HG02938 (cell line): ENCODE measurements at regions not wholly inside any gene's neighbourhood (a gene's known extent, or its start where the extent isn't known, plus 50 kb on each side); places are given as distances from the start of the nearest gene placed in this dataset.

Experiments
- ATAC-seq: cut with Tn5 transposase; IDR thresholded peaks from one replicate; pipeline ENCODE4 v1.9.1; 2021; ENCODE audit warnings: mild to moderate bottlenecking, moderate library complexity; ENCODE audit not compliant: unreplicated experiment

DNA sequence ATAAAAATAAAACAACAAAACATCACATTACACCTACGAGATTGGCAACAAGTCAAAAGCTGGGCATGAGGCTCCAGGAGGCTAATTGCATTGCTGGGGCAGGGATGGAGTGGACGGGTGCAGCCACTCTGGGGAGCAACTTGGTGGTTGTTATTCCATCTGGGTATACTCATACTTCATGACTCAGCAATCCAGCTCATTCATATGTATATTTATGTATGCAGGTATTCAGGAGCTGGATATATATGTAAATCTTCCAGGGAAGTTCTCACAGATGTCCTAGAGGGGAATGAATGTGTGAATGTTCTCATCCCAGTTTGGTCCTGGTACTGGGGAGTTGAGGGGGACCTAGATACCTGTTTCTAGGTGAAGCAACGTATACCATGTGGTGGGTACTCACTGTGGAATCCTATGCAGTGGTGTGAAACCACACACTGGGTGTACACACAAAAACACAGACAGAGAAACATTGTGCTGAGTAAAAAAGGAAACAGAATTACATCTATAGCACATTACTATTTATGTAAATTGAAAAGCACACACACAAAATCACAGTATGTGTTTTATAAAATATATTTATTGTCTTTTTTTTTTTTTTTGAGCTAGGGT, 79.7 kb upstream of the RAB4A start:
- ATAC-seq: no peak

DNA sequence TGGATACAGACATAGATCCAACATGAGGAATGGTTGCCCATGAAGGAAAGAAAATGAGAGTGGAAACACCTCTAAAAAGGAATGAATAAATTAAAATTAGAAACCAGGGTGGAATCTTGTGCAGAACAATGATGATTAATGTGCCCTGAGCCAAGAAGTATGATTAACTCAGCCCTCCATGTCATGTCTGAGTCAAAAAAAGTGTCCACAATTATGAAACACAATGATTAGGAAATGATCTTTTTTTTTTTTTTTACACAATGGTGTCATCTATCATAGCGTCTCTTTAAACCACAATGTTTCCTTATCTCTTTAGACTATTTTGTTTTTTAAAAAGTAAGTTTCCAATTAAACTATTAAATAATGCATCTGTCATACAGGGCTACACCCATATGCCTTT, 78.9 kb upstream of the RAB4A start:
- ATAC-seq: no peak

DNA sequence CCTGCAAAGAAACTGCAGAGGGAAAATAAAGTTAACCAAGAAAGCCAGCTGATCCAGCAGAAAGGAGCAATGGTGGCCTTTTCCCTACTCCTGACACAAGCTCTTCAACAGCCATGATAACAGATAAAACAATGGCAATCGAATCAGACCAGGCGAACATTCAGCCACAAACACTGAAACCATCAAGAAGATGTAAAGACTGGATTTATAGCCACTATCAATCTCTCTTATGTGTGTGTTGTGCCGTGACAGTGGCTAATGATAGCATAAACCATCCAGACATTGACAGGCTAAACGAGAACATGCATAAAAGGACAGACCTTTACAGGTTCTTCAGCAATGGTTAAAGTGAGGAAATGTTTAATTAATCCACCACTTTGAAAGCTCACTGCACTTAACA, 78.1 kb upstream of the RAB4A start:
- no peak for ATAC-seq

DNA sequence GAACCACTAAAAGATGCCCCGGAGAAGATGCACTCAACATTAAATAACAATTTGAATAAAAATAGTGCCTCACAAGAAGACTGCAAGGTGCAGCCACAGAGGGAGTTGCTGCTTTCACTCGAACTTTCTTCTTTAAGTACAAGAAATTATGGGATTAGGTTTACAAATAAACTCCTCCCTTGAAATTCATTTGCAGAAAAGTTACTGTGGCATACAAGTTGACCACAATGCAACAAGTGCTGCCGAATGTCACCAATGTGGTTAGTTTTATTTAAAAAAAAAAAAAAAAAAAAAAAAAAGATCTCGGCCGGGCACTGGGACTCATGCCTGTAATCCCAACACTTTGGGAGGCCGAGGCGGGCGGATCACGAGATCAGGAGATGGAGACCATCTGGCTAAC, 76.8 kb upstream of the RAB4A start:
- ATAC-seq: no peak

DNA sequence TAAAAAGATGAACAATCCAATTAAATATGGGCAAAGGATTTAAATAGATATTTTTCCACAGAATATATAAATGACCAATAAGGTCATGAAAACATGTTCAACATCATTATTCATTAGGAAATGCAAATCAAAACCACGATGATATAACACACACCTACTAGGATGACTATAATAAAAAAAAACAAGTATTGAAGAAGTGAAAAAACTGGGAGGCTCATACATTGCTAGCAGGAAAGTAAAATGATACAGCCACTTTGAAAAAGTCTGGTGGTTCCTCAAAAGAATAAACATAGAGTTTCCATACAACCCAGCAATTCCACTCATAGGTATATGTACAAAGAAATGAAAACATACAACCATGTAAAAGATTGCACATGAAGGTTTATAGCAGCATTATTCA, 75.7 kb upstream of the RAB4A start:
- no peak for ATAC-seq

DNA sequence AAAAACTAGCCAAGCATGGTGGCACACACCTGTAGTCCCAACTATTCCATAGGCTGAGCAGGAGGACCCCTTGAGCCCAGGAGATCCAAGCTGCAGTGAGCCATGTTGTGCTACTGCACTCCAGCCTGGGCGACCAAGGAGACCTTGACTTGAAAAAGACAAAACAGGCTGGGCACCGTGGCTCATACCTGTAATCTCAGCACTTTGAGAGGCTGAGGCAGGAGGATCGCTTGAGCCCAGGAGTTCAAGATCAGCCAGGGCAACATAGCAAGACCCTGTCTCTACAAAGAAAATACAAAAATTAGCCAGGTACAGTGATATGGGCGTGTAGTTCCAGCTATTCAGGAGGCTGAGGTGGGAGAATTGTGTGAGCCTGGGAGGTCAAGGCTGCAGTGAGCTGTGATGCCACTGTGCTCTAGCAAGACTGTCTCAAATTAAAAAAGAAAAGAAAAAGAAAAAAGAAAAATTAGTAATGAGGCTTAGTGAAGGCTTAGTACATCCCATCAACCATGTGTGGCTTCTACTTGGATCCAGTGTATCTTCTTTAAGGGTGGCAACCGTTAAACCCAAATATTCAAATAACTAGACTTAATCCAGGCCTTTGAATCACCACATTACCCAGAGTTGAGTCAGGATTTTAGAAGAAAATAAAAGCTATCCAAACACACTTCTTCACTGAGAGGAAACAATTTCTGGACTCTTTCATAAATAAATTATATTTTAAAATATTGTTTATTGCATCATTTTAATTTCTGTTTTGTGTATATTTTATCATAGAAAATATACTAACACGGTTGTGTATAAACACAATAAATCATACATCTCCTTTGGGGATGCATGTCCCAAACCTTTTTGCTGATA, 74.3 kb upstream of the RAB4A start:
- ATAC-seq: no peak

DNA sequence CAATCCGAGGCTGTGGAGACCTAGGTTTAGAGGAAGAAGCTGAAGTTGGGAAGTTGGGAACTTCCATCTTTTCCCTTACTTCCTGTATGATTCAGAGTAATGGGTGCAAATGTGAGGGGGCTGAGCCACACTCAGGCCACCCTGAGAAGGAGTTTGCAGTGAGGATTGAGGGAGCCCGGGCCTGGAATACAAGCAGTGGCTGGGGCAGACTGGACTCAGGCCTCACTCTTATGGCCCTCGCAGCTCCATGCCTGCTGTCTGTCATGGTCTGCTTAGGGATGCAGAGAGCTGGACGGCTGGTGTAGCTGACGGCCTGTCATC, 73.7 kb upstream of the RAB4A start:
- ATAC-seq: no peak

DNA sequence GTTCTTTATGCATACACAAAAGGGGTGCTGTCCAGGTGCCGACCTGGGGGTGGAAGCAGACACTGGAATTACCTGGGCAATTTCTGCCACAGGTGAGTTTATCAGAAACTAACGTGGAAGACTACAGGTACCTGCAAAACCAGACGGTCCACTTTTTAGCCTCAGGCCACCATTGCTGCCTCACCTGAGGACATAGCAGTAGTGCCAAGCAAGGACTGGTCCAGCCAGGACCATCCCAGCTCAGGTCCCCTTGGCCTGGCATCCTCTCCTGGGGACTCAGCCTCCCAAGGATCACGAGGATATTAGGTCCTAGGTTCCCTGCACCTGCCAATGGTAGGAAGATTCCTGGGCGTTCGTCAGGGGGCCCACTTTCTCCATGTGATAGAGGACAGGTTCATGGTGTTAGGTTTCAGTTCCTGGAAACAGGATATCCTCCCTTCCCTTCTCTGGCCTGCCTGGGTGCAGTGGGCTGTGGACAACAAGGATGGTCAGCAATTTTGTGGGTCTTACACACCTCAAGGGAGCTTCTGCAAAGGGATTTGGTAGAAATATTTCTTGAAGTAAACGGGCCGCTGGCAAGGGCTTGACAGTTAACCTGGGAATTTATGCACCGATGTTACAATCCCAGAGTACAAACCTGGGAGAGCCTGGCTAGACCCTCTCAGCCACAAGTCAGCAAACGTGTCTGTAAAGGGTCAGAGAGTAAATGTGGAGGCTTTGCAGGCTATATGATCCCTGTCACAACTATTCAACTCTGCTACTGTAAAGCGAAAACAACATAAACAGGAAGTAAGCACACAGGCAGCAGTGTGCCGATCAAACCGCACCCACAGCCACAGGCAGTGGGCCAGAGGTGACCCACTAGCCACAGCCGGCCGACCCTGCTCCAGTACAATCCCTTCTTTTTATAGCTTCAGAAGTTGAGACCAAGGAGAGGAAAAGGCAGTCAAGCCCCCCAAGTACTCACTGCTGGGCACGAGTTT, 71.4 kb upstream of the RAB4A start:
- no peak for ATAC-seq

DNA sequence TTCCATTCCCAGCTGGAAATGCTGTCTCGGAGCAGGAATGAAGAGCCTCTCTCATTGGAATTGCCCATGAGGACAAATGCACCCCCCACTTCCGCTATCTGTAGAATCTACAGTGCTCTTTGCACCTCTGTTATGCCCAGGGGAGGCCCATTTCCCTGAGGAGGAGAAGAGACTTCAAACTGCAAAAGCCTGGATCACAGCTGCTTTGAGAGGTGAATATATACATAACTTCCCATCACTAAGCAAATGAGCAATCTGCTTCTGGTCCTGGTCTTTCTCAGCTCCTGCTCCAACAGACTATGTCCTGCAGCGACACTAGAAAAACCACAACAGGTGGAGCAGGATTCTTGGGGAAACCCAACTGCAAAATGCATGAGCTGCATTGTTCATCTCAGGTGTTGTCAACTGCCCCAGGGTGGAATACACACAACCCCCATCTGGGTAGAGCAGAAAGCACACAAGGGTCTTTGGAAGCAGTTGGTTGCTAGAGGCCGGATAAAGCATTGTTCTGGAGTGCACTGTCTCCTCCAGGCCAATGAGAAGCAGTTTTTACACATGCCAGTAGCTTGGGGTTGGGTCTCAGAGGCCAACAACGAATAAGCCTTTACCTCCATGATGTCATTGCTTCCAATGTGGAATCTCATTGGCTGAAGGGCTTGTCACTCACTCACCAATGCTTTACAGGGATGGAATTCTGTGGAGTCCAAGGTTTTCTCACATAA, 67.7 kb upstream of the RAB4A start:
- ATAC-seq: no peak

DNA sequence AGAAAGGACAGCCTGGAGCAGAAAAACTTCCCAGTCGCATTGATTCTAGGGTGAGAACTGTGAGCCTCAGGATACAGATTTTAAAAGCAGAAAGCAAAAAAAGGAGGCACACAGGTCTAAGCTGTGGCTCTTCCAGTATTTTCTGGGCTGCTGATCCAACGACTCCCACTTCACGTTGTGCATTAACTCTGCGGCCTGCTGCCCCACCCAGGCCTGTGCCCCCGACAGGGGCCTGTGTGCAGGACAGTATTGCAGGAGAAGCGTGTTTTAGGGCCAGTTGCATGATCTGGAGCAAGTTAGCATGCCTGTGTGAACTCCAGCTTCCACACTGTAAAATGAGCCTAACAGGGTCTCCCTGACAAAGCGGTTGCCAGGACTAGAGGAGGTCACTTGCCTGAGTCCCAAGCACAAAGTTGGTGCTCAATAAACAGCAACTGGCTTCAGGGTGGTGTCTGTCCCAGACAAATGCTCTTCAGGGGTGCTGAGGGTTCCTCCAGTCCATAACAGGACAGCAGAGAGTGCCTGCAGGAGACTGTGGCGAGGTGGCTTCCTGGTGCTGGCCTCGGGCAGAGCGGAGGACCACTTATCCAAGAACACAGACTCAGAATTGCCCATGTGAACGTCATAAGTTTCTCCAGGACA, 66.8 kb upstream of the RAB4A start:
- no peak for ATAC-seq

DNA sequence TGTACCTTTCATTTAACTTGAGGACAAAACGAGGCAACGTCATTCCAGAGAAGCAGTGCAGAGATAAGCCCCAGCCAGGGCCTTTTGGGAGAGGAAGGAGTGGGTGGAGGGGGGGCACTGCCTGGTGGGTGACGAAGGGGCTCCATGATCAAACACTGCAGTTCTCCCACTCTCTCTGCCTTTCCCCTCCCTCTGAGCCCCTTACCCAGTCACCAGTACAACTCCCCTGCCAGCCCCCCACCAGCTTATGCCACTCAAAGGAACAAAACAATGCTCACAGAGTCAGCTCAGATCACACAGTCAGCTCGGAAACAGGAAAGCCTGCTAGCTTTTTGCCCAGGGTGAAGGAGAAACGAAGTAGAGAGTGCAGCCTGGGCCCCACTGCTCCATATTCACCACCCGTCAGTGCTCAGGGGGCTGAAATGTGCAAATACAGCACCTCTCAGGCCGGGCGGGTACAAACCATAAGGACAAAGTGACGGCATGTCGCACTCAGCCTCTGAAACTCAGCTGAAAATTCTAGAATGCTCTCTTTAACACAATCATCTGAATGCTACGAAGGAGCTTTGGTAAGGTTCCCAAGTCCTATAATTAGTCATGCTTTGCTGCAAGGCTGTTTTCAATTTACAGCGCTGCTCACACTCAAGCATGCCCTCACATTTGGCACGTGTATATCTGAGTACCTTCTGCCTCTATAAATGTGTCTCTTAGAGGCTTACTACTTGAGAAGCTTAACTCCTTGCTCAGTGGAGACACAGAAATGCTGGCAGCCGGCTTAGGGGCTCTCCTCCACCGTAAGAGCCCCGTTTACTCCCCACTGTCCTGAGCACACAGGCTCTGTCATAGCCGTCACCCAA, 65.8 kb upstream of the RAB4A start:
- no peak for ATAC-seq

DNA sequence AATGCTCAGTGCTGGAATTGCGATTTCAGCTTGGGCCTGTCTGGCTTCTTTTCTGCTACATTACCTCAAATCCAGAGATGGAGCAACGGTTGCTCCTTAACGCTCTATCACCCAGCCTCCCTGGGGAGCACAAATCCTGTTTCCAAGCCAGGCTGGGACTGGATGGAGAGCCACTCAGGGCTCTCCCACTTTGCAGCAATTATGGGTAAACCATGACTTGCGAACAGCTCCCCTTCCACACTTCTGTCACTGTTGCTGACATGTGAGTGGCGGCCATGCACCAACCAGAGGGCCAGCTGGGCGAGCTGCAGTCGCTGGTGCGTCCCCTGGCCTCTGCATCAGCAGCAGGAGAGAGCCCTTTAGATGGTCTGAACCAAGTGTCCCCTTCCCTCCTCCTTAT, 65.1 kb upstream of the RAB4A start:
- ATAC-seq: no peak

DNA sequence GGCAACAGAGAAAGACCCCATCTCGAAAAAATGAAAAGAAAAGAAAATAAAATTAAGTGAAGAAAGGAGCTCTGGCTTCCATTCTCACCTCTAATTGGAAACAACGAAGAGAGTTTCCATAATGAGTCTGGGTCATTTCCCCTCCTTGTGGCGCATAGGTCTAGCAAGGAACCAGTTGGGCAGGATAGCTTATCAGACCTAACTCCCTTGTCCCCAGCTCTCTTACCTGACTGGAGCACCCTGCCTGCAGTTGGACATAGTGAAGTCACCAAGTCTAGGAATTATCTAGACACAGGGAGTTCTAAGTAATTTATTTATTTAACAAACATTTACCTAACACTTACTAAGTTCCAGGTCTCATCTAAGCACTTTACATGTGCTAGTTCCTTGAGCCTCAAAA, 63.0 kb upstream of the RAB4A start:
- ATAC-seq: no peak

DNA sequence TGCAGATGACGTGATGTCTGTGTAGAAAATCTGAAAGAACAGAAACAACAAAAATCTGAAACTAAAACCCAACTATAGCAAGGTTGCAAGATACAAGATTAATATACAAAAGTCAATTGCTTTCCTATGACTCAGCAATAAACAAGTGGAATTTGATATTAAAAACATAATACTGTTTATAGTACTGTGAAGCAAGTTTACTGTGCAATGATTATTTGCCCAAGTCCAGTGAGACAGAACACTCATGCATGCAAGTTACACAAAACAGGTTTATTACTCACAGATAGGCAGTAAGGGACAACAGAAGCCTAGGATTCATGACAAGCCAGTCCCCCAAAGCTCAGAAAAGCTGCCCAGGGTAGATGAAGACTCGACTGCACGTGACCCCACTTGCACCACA, 62.4 kb upstream of the RAB4A start:
- no peak for ATAC-seq

DNA sequence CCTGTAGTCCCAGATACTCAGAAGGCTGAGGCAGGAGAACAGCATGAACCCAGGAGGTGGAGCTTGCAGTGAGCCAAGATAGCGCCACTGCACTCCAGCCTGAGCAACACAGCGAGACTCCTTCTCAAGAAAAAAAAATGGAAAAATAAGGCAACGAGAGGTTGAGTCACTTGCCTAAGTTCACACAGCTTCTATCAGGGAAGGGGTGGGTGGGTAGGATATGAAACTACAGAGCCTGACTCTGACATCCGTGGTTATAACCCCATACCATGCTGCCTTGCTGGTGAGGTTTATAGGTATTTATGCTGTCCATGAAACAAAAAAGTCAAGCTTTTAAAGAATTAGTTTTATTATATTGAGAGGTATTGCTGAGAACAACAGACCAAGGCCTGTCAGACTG, 61.5 kb upstream of the RAB4A start:
- ATAC-seq: no peak

DNA sequence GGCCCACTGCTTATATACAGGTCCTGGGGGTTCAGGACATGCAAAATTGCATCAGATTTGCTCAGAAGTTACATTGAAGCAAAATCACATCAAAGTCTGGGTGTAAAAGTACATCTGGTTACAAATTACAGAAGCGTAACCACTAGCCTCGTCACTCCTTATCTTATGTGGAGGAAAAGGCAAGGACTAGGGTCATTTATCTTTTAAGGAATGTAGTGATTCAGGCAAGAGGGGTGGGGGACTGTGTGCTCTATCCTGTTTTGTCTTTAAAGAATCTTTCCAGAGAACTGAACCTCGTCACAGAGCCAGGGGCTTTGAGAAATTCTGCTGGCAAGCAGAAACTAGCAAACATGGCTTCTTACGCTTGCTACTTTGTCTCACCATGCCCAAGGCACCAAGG, 61.1 kb upstream of the RAB4A start:
- ATAC-seq: no peak

DNA sequence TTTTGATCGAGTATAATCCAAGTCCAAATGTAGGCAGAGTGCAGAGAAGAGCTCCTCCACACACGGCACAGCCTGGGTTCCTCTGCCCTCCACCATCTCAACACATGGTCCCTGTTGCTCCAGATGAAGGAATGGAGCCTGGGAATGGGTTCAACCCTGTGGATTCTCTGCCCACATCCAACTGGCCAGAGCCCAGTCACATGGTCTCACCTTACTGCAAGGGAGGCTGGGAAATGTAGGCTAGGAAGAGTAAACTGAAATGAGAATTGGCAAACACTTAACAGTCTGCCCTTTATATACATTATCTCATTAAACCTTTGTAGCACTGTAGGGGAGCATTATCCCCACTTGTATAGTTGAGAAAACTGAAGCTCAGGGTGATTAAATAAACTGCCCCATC, 60.1 kb upstream of the RAB4A start:
- ATAC-seq: no peak

DNA sequence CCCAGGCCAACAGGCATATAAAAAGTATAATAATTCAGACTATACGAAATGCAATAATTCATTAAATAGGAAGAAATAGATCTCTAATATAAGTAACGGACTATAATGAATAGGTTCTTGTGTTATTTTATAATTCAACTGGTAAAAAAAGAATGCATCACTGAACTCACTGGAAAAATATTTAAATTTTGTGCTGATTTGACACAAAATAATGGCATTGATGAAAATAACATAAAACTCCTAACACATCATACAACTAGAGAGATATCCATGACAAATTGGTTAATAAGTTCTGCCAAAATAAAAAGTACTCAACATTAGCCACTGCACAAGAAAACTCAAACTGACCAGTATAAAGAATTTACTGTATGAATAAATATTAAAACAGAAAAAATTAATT, 57.1 kb upstream of the RAB4A start:
- no peak for ATAC-seq

DNA sequence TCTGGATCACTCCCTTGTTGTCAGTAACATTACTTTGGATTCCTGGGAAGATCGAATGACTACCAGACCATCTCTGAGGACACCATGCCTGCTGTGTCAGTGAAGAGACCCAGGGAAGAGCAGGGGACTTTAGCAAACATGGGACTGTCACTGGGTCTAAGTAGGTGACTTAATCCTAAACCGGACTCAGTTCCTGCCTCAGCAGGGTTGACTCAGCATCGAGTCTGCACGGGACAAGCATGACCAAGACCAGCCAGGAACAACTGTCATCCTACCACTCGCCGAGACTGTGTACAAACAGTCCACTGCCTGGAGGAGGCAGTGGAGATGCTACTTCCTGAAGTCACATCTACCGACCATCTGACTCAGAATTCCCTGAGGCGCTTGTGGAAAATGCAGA, 53.2 kb upstream of the RAB4A start:
- ATAC-seq: no peak

DNA sequence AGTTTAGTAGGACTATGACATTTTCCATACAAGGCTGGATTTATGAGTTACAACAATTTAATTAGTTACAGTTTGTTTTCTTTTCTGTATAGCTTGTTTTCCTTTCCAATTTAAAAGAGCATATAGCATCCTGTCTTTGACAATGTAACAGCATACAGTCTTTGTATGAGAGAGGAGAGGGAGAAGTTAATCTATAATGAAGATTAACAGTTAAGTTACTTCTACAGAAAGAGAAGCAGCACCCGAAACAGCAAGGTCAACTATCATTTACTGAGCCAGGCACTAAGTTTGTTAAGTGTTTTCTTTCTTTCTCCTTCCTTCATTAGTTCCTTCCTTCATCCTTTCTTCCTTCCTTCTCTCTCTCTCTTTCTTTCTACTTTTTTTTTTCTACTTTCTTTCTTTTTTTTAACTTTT, 52.3 kb upstream of the RAB4A start:
- ATAC-seq: no peak
